K562 (cell line): ENCODE measurements at regions not wholly inside any gene's neighbourhood (a gene's known extent, or its start where the extent isn't known, plus 50 kb on each side); places are given as distances from the start of the nearest gene placed in this dataset.

ENCODE experiments used
- BRD4 ChIP-seq: fragments of 200-600 bp; sonication (generic); IDR thresholded peaks from 2 replicates; pipeline ENCODE4 v1.6.1; 2017; ENCODE audit warnings: inconsistent platforms
- C11orf30 ChIP-seq: fragments of 450-650 bp; IDR thresholded peaks from 2 replicates; pipeline ENCODE4 v1.6.1; 2016; ENCODE audit warnings: low read depth, mild to moderate bottlenecking
- ETV5 ChIP-seq: sonication (generic); formaldehyde crosslinking; IDR thresholded peaks from 2 replicates; pipeline ENCODE4 v1.4.0; 2020; ENCODE audit warnings: low read depth, mild to moderate bottlenecking, missing genetic modification reagents
- FOXA3 ChIP-seq, 2 experiments: fragments of 450-650 bp in 1 of 2; sonication (generic) in 1 of 2; formaldehyde crosslinking; IDR thresholded peaks in 1 of 2; conservative IDR thresholded peaks in 1 of 2; 2 replicates each; pipeline versions ENCODE4 v1.4.0 to v1.8.0; 2020 to 2022; ENCODE audit warnings: mild to moderate bottlenecking in 2 of 2, missing genetic modification reagents in 1 of 2
- NFE2 ChIP-seq: IDR thresholded peaks from 2 replicates; pipeline ENCODE4 v1.6.1; 2014; ENCODE audit warnings: antibody characterized with exemption, low read depth
- RBM14 ChIP-seq: fragments of 200-400 bp; formaldehyde crosslinking; IDR thresholded peaks from 2 replicates; pipeline ENCODE4 v1.6.1; 2018; ENCODE audit warnings: low read depth, mild to moderate bottlenecking, low read length, moderate library complexity, borderline replicate concordance; ENCODE audit not compliant: insufficient read depth
- ZFP36 ChIP-seq: fragments of 150-350 bp; IDR thresholded peaks from 2 replicates; pipeline ENCODE4 v1.6.1; 2018; ENCODE audit warnings: low read length, low read depth; ENCODE audit not compliant: partially characterized antibody
- ZNF212 ChIP-seq: fragments of 450-650 bp; formaldehyde crosslinking; IDR thresholded peaks from 2 replicates; pipeline ENCODE4 v1.4.0; 2020; ENCODE audit warnings: mild to moderate bottlenecking
- ZNF589 ChIP-seq: fragments of 200-800 bp; sonication (Bioruptor generic); IDR thresholded peaks from 2 replicates; pipeline ENCODE4 v1.6.1; 2016; ENCODE audit warnings: low read depth, missing genetic modification characterization, missing compliant biosample characterization
- ZNF644 ChIP-seq: fragments of 200-800 bp; sonication (Bioruptor generic); IDR thresholded peaks from 2 replicates; pipeline ENCODE4 v1.6.1; 2016; ENCODE audit warnings: low read depth, missing genetic modification characterization, missing compliant biosample characterization
- TF ChIP-seq, protein P1 (sequence below): fragments of 200-600 bp; sonication (generic); IDR thresholded peaks from one replicate; pipeline ENCODE4 v1.6.1; 2012; ENCODE audit warnings: mild to moderate bottlenecking, low read depth, low read length, inconsistent platforms
- TF ChIP-seq, protein P2 (sequence below): fragments of 450-650 bp; IDR thresholded peaks from 2 replicates; pipeline ENCODE4 v1.6.1; 2016; ENCODE audit warnings: borderline replicate concordance

DNA sequence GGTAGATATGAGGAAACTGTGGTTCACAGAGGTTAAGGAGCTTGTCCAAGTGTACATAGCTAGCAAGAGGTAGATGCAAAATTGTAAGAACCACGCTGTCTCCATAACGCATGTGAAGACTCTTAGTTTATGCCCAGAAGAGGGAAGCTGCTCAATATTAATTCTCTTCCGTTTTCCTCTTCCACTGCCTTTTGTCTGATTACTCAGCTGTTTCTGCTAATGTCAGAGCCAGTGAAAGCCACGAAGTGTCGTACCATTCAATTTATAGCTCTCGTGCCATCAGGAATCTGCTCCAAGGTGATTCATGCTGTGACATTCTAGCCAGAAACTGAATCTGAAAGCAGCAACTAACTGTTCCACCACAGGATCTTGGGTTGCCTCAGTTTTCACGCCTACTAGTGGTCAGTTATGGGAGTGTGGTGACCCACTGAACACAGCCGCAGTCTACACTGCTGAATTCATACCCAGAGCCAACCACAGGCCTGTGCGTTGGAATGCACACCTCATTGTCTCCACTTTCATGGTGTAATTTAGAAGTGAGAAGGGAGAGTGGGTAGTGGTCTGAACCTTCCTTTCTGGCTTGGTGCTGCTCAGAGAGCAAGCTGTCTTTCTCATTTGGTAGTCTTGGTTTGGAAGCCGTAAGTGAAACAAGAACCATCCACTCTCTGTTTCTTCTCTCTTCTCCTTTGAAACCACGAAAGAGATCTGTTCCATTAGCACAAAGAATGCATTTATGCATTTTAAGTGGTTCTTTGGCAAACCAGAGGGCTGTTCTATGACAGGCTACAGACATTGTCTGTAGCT is 74.2 kb upstream of the NAP1L1 start (continued):
- TF ChIP-seq, protein P1, sequence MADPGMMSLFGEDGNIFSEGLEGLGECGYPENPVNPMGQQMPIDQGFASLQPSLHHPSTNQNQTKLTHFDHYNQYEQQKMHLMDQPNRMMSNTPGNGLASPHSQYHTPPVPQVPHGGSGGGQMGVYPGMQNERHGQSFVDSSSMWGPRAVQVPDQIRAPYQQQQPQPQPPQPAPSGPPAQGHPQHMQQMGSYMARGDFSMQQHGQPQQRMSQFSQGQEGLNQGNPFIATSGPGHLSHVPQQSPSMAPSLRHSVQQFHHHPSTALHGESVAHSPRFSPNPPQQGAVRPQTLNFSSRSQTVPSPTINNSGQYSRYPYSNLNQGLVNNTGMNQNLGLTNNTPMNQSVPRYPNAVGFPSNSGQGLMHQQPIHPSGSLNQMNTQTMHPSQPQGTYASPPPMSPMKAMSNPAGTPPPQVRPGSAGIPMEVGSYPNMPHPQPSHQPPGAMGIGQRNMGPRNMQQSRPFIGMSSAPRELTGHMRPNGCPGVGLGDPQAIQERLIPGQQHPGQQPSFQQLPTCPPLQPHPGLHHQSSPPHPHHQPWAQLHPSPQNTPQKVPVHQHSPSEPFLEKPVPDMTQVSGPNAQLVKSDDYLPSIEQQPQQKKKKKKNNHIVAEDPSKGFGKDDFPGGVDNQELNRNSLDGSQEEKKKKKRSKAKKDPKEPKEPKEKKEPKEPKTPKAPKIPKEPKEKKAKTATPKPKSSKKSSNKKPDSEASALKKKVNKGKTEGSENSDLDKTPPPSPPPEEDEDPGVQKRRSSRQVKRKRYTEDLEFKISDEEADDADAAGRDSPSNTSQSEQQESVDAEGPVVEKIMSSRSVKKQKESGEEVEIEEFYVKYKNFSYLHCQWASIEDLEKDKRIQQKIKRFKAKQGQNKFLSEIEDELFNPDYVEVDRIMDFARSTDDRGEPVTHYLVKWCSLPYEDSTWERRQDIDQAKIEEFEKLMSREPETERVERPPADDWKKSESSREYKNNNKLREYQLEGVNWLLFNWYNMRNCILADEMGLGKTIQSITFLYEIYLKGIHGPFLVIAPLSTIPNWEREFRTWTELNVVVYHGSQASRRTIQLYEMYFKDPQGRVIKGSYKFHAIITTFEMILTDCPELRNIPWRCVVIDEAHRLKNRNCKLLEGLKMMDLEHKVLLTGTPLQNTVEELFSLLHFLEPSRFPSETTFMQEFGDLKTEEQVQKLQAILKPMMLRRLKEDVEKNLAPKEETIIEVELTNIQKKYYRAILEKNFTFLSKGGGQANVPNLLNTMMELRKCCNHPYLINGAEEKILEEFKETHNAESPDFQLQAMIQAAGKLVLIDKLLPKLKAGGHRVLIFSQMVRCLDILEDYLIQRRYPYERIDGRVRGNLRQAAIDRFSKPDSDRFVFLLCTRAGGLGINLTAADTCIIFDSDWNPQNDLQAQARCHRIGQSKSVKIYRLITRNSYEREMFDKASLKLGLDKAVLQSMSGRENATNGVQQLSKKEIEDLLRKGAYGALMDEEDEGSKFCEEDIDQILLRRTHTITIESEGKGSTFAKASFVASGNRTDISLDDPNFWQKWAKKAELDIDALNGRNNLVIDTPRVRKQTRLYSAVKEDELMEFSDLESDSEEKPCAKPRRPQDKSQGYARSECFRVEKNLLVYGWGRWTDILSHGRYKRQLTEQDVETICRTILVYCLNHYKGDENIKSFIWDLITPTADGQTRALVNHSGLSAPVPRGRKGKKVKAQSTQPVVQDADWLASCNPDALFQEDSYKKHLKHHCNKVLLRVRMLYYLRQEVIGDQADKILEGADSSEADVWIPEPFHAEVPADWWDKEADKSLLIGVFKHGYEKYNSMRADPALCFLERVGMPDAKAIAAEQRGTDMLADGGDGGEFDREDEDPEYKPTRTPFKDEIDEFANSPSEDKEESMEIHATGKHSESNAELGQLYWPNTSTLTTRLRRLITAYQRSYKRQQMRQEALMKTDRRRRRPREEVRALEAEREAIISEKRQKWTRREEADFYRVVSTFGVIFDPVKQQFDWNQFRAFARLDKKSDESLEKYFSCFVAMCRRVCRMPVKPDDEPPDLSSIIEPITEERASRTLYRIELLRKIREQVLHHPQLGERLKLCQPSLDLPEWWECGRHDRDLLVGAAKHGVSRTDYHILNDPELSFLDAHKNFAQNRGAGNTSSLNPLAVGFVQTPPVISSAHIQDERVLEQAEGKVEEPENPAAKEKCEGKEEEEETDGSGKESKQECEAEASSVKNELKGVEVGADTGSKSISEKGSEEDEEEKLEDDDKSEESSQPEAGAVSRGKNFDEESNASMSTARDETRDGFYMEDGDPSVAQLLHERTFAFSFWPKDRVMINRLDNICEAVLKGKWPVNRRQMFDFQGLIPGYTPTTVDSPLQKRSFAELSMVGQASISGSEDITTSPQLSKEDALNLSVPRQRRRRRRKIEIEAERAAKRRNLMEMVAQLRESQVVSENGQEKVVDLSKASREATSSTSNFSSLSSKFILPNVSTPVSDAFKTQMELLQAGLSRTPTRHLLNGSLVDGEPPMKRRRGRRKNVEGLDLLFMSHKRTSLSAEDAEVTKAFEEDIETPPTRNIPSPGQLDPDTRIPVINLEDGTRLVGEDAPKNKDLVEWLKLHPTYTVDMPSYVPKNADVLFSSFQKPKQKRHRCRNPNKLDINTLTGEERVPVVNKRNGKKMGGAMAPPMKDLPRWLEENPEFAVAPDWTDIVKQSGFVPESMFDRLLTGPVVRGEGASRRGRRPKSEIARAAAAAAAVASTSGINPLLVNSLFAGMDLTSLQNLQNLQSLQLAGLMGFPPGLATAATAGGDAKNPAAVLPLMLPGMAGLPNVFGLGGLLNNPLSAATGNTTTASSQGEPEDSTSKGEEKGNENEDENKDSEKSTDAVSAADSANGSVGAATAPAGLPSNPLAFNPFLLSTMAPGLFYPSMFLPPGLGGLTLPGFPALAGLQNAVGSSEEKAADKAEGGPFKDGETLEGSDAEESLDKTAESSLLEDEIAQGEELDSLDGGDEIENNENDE: no peak
- peak; percentile 17 for TF ChIP-seq ZFP36
- TF ChIP-seq C11orf30: peak; percentile 66
- TF ChIP-seq ZNF644: no peak
- TF ChIP-seq ZNF212: no peak
- 0 out of 4 replicates have a peak, but pooled peaks of 1 of the 2 experiments have one; percentile 36 for TF ChIP-seq FOXA3 (CRISPR knock-in tag; conservative IDR thresholded peaks at IDR 0.05 in 1 of 2, IDR thresholded peaks at IDR 0.05 in 1 of 2)
- TF ChIP-seq, protein P2, sequence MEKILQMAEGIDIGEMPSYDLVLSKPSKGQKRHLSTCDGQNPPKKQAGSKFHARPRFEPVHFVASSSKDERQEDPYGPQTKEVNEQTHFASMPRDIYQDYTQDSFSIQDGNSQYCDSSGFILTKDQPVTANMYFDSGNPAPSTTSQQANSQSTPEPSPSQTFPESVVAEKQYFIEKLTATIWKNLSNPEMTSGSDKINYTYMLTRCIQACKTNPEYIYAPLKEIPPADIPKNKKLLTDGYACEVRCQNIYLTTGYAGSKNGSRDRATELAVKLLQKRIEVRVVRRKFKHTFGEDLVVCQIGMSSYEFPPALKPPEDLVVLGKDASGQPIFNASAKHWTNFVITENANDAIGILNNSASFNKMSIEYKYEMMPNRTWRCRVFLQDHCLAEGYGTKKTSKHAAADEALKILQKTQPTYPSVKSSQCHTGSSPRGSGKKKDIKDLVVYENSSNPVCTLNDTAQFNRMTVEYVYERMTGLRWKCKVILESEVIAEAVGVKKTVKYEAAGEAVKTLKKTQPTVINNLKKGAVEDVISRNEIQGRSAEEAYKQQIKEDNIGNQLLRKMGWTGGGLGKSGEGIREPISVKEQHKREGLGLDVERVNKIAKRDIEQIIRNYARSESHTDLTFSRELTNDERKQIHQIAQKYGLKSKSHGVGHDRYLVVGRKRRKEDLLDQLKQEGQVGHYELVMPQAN: no peak
- TF ChIP-seq ETV5 (CRISPR knock-in tag): peak; percentile 67; the same call in 1 of the 2 replicates
- TF ChIP-seq BRD4: no peak
- TF ChIP-seq RBM14: no peak
- TF ChIP-seq ZNF589 (CRISPR knock-in tag): 0 out of 2 replicates have a peak, but pooled peaks have one; percentile 30
- peak; percentile 41; the same call in 1 of the 2 replicates for TF ChIP-seq NFE2
